Osteoblast (primary cell): ENCODE measurements at regions not wholly inside any gene's neighbourhood (a gene's known extent, or its start where the extent isn't known, plus 50 kb on each side); places are given as distances from the start of the nearest gene placed in this dataset. TPM values are rescaled to one million over a fixed set of nuclear protein-coding genes. Genes with fewer than 3 reads are reported as not detected.

ENCODE experiments used
- DNase-seq: peaks from one replicate; pipeline ENCODE4 v3.0.0; 2011; ENCODE audit warnings: low spot score, mixed read lengths; ENCODE audit not compliant: insufficient read length; ENCODE audit errors: missing footprints
- H2AFZ ChIP-seq: 2 replicates; pipeline ENCODE4 v1.6.0; 2011; ENCODE audit warnings: mild to moderate bottlenecking, low read length
- H3K27ac ChIP-seq: 2 replicates; pipeline ENCODE4 v1.5.1; 2011; ENCODE audit warnings: mild to moderate bottlenecking, low read depth, low read length, moderate library complexity
- H3K27me3 ChIP-seq: 2 replicates; pipeline ENCODE4 v1.6.0; 2012; ENCODE audit warnings: mild to moderate bottlenecking, control low read depth, inconsistent platforms, low read length, moderate library complexity; ENCODE audit not compliant: insufficient read depth
- H3K36me3 ChIP-seq: 2 replicates; pipeline ENCODE4 v1.5.1; 2011; ENCODE audit warnings: mild to moderate bottlenecking, low read length, control low read depth, moderate library complexity; ENCODE audit not compliant: insufficient read depth
- H3K4me1 ChIP-seq: 2 replicates; pipeline ENCODE4 v1.5.1; 2011; ENCODE audit warnings: mild to moderate bottlenecking, low read length, control low read depth, moderate library complexity; ENCODE audit not compliant: insufficient read depth
- H3K4me2 ChIP-seq: 2 replicates; pipeline ENCODE4 v1.6.0; 2011; ENCODE audit warnings: mild to moderate bottlenecking, low read length; ENCODE audit not compliant: insufficient read depth
- H3K4me3 ChIP-seq: fragments of 200-600 bp; sonication (generic); 3 replicates; pipeline ENCODE4 v1.5.1; 2012; ENCODE audit warnings: mild to moderate bottlenecking, low read length, inconsistent platforms; ENCODE audit not compliant: insufficient read depth
- H3K79me2 ChIP-seq: 2 replicates; pipeline ENCODE4 v1.6.0; 2012; ENCODE audit warnings: mild to moderate bottlenecking, low read length, control low read depth, inconsistent platforms; ENCODE audit not compliant: insufficient read depth
- H3K9me3 ChIP-seq: 2 replicates; pipeline ENCODE4 v1.5.1; 2011; ENCODE audit warnings: low read depth, low read length, control low read depth
- H4K20me1 ChIP-seq: 2 replicates; pipeline ENCODE4 v1.6.0; 2012; ENCODE audit warnings: mild to moderate bottlenecking, low read length, control low read depth; ENCODE audit not compliant: insufficient read depth
- CTCF ChIP-seq: IDR thresholded peaks from 2 replicates; pipeline ENCODE4 v1.5.1; 2011; ENCODE audit warnings: mild to moderate bottlenecking, low read depth, low read length, moderate library complexity; ENCODE audit errors: extremely low read depth
- small RNA-seq: library from RNA; depleted of rRNA; stranded (forward); fragments of <200 nt; gene quantifications from one replicate; pipeline ENCODE3, GENCODE V24; 2012

DNA sequence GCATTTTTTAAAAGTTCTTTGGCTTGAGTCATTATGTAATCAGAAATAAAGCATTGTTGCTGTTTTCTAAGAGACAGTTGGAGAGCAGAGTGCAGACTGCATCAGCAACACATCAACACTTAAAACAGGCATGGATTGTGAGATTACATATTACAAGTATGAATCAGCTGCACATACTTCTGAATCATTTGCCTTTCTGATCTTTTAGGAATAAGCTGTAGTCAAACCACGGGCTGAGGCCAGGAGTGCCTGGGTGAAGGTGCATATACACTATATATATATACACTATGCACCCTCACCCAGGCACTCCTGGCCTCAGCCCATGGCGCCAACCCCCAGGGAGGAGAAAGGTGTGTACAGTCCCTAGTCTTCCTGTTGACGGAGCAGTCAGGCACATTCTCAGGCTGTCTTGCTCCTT, 52.4 kb upstream of the DLX6 start:
- Histone ChIP-seq H4K20me1 (no peaks in the 10 kb centered on the region), H3K27me3 (no peaks in the 10 kb centered on the region), H3K27ac (peak overlapping the region; percentile 29), H3K9me3 (no peaks in the 10 kb centered on the region), H3K4me1 (peaks cover 41% of the 10 kb centered on the region), H3K79me2 (no peaks in the 10 kb centered on the region), H2AFZ (no peak overlapping the region), H3K4me2 (peak overlapping the region; percentile 48), H3K36me3 (no peaks in the 10 kb centered on the region), H3K4me3 (no peak overlapping the region)
- no peak for DNase-seq
- TF ChIP-seq CTCF, result no peak

GRCh38 chr7:96953676-96954513, 51.5 kb upstream of the DLX6 start:
- no peak overlapping the region for H3K4me2 ChIP-seq
- H3K27me3 ChIP-seq, result no peaks in the 10 kb centered on the region
- no peaks in the 10 kb centered on the region for H4K20me1 ChIP-seq
- no peak overlapping the region for H3K4me3 ChIP-seq
- H3K27ac ChIP-seq, result peak overlapping the region; percentile 27
- H3K9me3 ChIP-seq, result no peaks in the 10 kb centered on the region
- no peak for TF ChIP-seq CTCF
- DNase-seq, result no peak
- no peak overlapping the region for H2AFZ ChIP-seq
- H3K36me3 ChIP-seq, result no peaks in the 10 kb centered on the region
- H3K4me1 ChIP-seq, result peaks cover 37% of the 10 kb centered on the region
- no peaks in the 10 kb centered on the region for H3K79me2 ChIP-seq

Small RNAs in the stretch of these regions (small RNA-seq; reads per million reads assigned to genes)
- gene RN7SL252P, result not detected
